SJSA1 (cell line): ENCODE measurements at regions not wholly inside any gene's neighbourhood (a gene's known extent, or its start where the extent isn't known, plus 50 kb on each side); places are given as distances from the start of the nearest gene placed in this dataset.

Experiments used
- DNase-seq, 2 experiments: peaks; one replicate each; pipeline ENCODE4 v3.0.0-alpha.2; 2015 to 2020; ENCODE audit warnings: low spot score in 2 of 2, low read depth in 1 of 2
- H3K27ac ChIP-seq: fragments of 250-450 bp; sonication (Bioruptor Pico); 2 replicates; pipeline ENCODE4 v1.5.1; 2020; ENCODE audit warnings: mild to moderate bottlenecking, moderate library complexity
- H3K27me3 ChIP-seq: fragments of 250-450 bp; sonication (Bioruptor Pico); replicated peaks from 2 replicates; pipeline ENCODE4 v1.5.1; 2020; ENCODE audit warnings: mild to moderate bottlenecking, moderate library complexity
- H3K36me3 ChIP-seq: fragments of 250-450 bp; sonication (Bioruptor Pico); 2 replicates; pipeline ENCODE4 v1.5.1; 2020; ENCODE audit warnings: mild to moderate bottlenecking
- H3K4me1 ChIP-seq: fragments of 250-450 bp; sonication (Bioruptor Pico); replicated peaks from 2 replicates; pipeline ENCODE4 v1.6.1; 2021; ENCODE audit warnings: mild to moderate bottlenecking
- H3K4me3 ChIP-seq: fragments of 250-450 bp; sonication (Bioruptor Pico); 2 replicates; pipeline ENCODE4 v1.5.1; 2020; ENCODE audit warnings: mild to moderate bottlenecking
- H3K9me3 ChIP-seq: fragments of 250-450 bp; sonication (Bioruptor Pico); replicated peaks from 2 replicates; pipeline ENCODE4 v1.5.1; 2020; ENCODE audit warnings: mild to moderate bottlenecking

DNA sequence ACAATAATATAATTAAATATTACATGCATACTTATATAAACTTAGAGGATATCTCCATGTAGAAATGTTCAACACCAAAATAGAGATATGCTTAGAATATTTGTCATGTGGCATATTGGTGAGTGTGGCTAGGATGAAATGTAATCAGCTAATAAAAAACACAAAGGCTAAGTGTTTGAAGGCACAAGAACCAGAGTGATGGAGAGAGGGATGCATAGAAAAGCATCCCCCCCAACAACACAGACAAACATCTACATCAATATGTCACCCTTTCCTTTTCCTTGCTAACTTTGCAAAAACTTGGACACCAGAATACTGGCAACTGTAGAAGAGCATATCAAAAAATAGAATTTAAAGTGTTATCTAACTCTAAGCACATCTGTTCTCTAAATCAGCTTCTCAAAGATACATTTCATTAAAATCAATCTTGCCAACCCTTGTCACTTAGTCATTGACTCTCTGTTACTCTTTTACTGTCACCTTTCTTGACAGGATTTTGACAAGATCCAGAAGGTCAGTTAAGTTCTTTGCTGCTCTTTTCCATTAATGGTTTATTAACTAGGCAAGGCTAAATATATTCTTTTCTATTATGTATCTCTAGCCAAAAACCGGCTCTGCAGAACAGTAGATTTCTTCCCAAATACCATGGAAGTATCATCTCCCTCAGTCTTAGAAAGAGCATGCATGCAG lies 695.9 kb downstream of the OTOL1 start:
- no peaks in the 10 kb centered on the region for H3K4me1 ChIP-seq
- H3K9me3 ChIP-seq = no peaks in the 10 kb centered on the region
- H3K27ac ChIP-seq = no peak overlapping the region
- DNase-seq = no peak
- H3K36me3 ChIP-seq = no peaks in the 10 kb centered on the region
- no peak overlapping the region for H3K4me3 ChIP-seq
- no peaks in the 10 kb centered on the region for H3K27me3 ChIP-seq

GRCh38 chr3:162193148-162194095 lies 696.8 kb downstream of the OTOL1 start:
- no peaks in the 10 kb centered on the region for H3K27me3 ChIP-seq
- H3K9me3 ChIP-seq = no peaks in the 10 kb centered on the region
- H3K4me1 ChIP-seq = no peaks in the 10 kb centered on the region
- DNase-seq = no peak
- H3K36me3 ChIP-seq = no peaks in the 10 kb centered on the region
- H3K4me3 ChIP-seq = no peak overlapping the region
- H3K27ac ChIP-seq = no peak overlapping the region

GRCh38 chr3:162195147-162195546 lies 698.5 kb downstream of the OTOL1 start:
- no peaks in the 10 kb centered on the region for H3K9me3 ChIP-seq
- no peak overlapping the region for H3K4me3 ChIP-seq
- no peaks in the 10 kb centered on the region for H3K36me3 ChIP-seq
- H3K27ac ChIP-seq = no peak overlapping the region
- DNase-seq = no peak
- H3K27me3 ChIP-seq = no peaks in the 10 kb centered on the region
- H3K4me1 ChIP-seq = no peaks in the 10 kb centered on the region

- H3K4me3 ChIP-seq = no peak overlapping the region
- H3K27ac ChIP-seq = no peak overlapping the region
- no peaks in the 10 kb centered on the region for H3K4me1 ChIP-seq
- H3K36me3 ChIP-seq = no peaks in the 10 kb centered on the region
- H3K27me3 ChIP-seq = no peaks in the 10 kb centered on the region
- H3K9me3 ChIP-seq = no peaks in the 10 kb centered on the region
- DNase-seq = no peak
These were observed 700.4 kb downstream of the OTOL1 start for GRCh38 chr3:162196964-162197363.

- Histone ChIP-seq H3K27me3 (no peaks in the 10 kb centered on the region), H3K4me1 (no peaks in the 10 kb centered on the region), H3K9me3 (no peaks in the 10 kb centered on the region), H3K36me3 (no peaks in the 10 kb centered on the region), H3K27ac (no peak overlapping the region), H3K4me3 (no peak overlapping the region)
- DNase-seq = no peak
These were observed 704.2 kb downstream of the OTOL1 start for GRCh38 chr3:162200836-162201235.

- DNase-seq = no peak
- Histone ChIP-seq H3K4me1 (no peaks in the 10 kb centered on the region), H3K27me3 (no peaks in the 10 kb centered on the region), H3K27ac (no peak overlapping the region), H3K4me3 (no peak overlapping the region), H3K9me3 (no peaks in the 10 kb centered on the region), H3K36me3 (no peaks in the 10 kb centered on the region)
These were observed 710.0 kb downstream of the OTOL1 start for GRCh38 chr3:162206648-162207047.

- Histone ChIP-seq H3K4me3 (no peak overlapping the region), H3K4me1 (no peaks in the 10 kb centered on the region), H3K27me3 (no peaks in the 10 kb centered on the region), H3K36me3 (no peaks in the 10 kb centered on the region), H3K9me3 (no peaks in the 10 kb centered on the region), H3K27ac (no peak overlapping the region)
- DNase-seq = no peak
These were observed 714.9 kb downstream of the OTOL1 start for GRCh38 chr3:162211470-162211869.

DNA sequence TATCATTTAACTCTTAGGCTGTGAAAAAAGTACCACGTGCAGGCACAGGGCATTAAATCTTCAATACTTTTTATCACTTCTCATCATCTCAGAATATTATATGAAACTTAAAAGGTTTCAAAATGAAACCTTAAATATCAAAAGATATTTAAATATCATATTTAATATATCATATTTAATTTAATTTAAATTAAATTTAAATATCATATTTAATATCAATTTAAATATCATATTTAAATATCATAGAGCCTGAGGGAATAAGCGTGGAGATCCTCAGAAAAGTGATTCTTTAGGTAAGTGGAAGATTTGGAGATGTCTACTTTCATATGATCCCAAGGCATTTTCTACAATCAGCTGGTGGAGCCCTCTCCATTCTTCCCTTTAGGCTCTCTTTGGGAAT lies 716.6 kb downstream of the OTOL1 start:
- H3K27me3 ChIP-seq = no peaks in the 10 kb centered on the region
- no peak overlapping the region for H3K4me3 ChIP-seq
- H3K27ac ChIP-seq = no peak overlapping the region
- H3K4me1 ChIP-seq = no peaks in the 10 kb centered on the region
- H3K9me3 ChIP-seq = no peaks in the 10 kb centered on the region
- no peaks in the 10 kb centered on the region for H3K36me3 ChIP-seq
- no peak for DNase-seq

DNA sequence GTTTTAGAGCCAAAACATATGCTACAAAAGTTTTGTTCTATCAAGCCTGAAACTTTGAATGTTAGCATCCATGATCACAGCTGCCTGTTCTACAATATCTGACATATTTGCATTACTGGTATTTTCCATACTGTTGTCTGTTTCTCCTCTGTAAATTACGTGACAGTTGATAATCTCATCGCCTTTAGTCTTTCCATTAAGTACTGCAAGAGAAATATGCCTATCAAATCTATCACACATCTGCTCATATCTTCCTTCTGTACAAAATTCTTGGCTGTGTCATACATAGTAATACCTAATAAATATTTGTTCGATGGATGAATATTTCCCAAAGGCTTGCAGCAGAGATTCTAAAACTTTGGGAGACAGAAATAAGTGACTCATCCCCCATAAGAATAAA lies 717.3 kb downstream of the OTOL1 start:
- Histone ChIP-seq H3K4me1 (no peaks in the 10 kb centered on the region), H3K4me3 (no peak overlapping the region), H3K27me3 (no peaks in the 10 kb centered on the region), H3K36me3 (no peaks in the 10 kb centered on the region), H3K27ac (no peak overlapping the region), H3K9me3 (no peaks in the 10 kb centered on the region)
- no peak for DNase-seq

DNA sequence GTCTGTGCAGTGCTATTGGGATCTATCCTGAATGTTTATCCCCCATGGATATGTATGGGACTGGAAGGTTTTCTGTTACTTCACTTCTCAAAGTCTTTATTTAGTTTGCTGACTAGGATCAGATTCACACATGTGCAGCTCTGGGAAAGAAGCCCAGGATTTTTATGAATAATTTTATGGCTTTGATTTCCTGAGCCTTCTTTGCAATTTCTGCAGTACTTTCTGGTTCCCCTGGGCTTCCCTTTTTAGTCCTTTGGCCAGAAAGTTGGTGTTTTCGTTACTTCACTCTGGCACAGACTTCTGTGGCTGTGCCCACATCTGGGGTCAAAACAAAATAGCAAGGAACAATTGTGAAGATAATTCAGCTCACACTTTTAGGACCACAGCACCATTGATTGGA lies 721.0 kb downstream of the OTOL1 start:
- Histone ChIP-seq H3K36me3 (no peaks in the 10 kb centered on the region), H3K4me3 (no peak overlapping the region), H3K27me3 (no peaks in the 10 kb centered on the region), H3K4me1 (no peaks in the 10 kb centered on the region), H3K27ac (no peak overlapping the region), H3K9me3 (no peaks in the 10 kb centered on the region)
- no peak for DNase-seq

GRCh38 chr3:162218479-162218878 lies 721.9 kb downstream of the OTOL1 start:
- Histone ChIP-seq H3K9me3 (no peaks in the 10 kb centered on the region), H3K4me3 (no peak overlapping the region), H3K4me1 (no peaks in the 10 kb centered on the region), H3K27me3 (no peaks in the 10 kb centered on the region), H3K36me3 (no peaks in the 10 kb centered on the region), H3K27ac (no peak overlapping the region)
- DNase-seq = no peak

DNA sequence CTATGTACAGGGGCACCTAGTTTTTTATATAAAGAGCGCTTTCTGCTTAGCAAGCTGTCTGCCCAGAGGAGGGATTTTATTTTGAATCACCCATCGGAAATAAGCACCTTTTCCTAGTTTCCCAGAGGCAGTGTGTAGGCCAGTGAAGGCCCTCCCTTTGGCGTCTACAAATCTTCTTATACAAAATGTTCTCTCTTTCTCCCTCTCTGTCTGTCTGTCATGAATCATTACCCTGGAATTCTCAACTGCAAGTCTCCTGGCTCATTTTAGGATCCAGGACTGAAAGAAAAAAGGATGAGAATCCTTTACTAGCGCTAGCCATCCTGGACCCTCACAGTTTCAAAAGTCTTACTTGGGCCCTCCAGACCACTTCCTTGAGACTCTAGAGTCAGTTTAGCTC lies 728.1 kb downstream of the OTOL1 start:
- Histone ChIP-seq H3K9me3 (no peaks in the 10 kb centered on the region; the same call in 1 of the 2 replicates), H3K27me3 (no peaks in the 10 kb centered on the region), H3K4me1 (no peaks in the 10 kb centered on the region), H3K36me3 (no peaks in the 10 kb centered on the region), H3K27ac (no peak overlapping the region), H3K4me3 (no peak overlapping the region)
- DNase-seq = no peak

GRCh38 chr3:162236949-162237348 lies 740.3 kb downstream of the OTOL1 start:
- Histone ChIP-seq H3K9me3 (no peaks in the 10 kb centered on the region), H3K27ac (no peak overlapping the region), H3K27me3 (no peaks in the 10 kb centered on the region), H3K4me1 (no peaks in the 10 kb centered on the region), H3K4me3 (no peak overlapping the region), H3K36me3 (no peaks in the 10 kb centered on the region)
- no peak for DNase-seq

DNA sequence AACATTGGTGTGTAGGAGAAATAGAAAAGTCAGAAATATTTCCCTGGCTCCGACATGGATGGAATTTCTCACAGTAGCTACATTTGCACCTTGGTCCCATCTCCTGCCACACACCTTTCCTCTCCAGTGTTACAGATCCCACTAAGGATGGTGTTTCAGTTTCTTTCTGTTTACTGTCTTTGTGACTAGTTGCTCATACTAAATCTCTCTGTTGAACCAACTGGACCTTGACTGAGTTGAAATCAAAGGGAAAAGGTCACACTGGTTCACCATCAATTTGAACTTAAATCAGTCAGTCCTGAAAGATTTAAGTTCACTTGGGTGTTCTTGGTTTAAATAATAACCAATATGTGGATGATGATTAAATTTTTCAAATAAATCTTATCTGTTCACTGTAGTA lies 754.2 kb downstream of the OTOL1 start:
- no peaks in the 10 kb centered on the region for H3K27me3 ChIP-seq
- no peak for DNase-seq

More for the DNA sequence above, 754.2 kb downstream of the OTOL1 start:
- Histone ChIP-seq H3K4me1 (no peaks in the 10 kb centered on the region), H3K36me3 (no peaks in the 10 kb centered on the region), H3K4me3 (no peak overlapping the region), H3K9me3 (no peaks in the 10 kb centered on the region), H3K27ac (no peak overlapping the region)
